OCI-LY3 (cell line): ENCODE measurements at regions not wholly inside any gene's neighbourhood (a gene's known extent, or its start where the extent isn't known, plus 50 kb on each side); places are given as distances from the start of the nearest gene placed in this dataset.

Experiments
- H2AFZ ChIP-seq: fragments of 200-600, 300-600 bp; shearing (Covaris generic); 2 replicates; pipeline ENCODE4 v1.6.0; 2014; ENCODE audit warnings: antibody characterized with exemption, low read depth, low read length
- H3K27ac ChIP-seq: fragments of 200-600, 300-600 bp; sonication (generic); 2 replicates; pipeline ENCODE4 v1.5.1; 2014; ENCODE audit warnings: mild to moderate bottlenecking, low read length, moderate library complexity, mixed read lengths
- H3K27me3 ChIP-seq: fragments of 200-600, 300-600 bp; sonication (generic); 2 replicates; pipeline ENCODE4 v1.6.1; 2014; ENCODE audit warnings: low read depth, low read length, mixed read lengths
- H3K36me3 ChIP-seq: fragments of 200-600, 300-600 bp; sonication (generic); replicated peaks from 2 replicates; pipeline ENCODE3; 2014; ENCODE audit warnings: low read depth, low read length, mixed read lengths
- H3K4me1 ChIP-seq: fragments of 300-600, 200-600 bp; sonication (generic); 2 replicates; pipeline ENCODE4 v1.6.1; 2014; ENCODE audit warnings: low read length, mixed read lengths
- H3K4me2 ChIP-seq: fragments of 200-600, 300-600 bp; sonication (generic); 2 replicates; pipeline ENCODE4 v1.6.1; 2014; ENCODE audit warnings: low read length, mixed read lengths
- H3K4me3 ChIP-seq: fragments of 300-600, 200-600 bp; sonication (generic); 2 replicates; pipeline ENCODE4 v1.5.1; 2014; ENCODE audit warnings: antibody characterized with exemption, mild to moderate bottlenecking, low read length, moderate library complexity
- H3K79me2 ChIP-seq: fragments of 300-600, 200-600 bp; shearing (Covaris generic); 2 replicates; pipeline ENCODE4 v1.6.1; 2014; ENCODE audit warnings: mild to moderate bottlenecking, low read length, mixed read lengths
- H3K9ac ChIP-seq: fragments of 300-600, 200-600 bp; shearing (Covaris generic); 2 replicates; pipeline ENCODE4 v1.6.0; 2014; ENCODE audit warnings: mild to moderate bottlenecking, low read length, moderate library complexity
- H3K9me3 ChIP-seq: fragments of 200-600, 300-600 bp; shearing (Covaris generic); 2 replicates; pipeline ENCODE4 v1.6.1; 2014; ENCODE audit warnings: low read length, mixed read lengths; ENCODE audit not compliant: insufficient read depth
- H4K20me1 ChIP-seq: fragments of 200-600, 300-600 bp; sonication (generic); 2 replicates; pipeline ENCODE4 v1.6.1; 2016; ENCODE audit warnings: low read length, mixed read lengths; ENCODE audit not compliant: insufficient read depth
- EZH2phosphoT487 ChIP-seq: fragments of 200-600 bp; shearing (Covaris generic); IDR thresholded peaks from 2 replicates; pipeline ENCODE4 v1.6.1; 2018; ENCODE audit warnings: antibody characterized with exemption, mixed run types, low read depth
- TF ChIP-seq, protein P1 (sequence below): fragments of 200-600, 300-600 bp; sonication (generic); IDR thresholded peaks from 2 replicates; pipeline ENCODE4 v1.5.1; 2014; ENCODE audit warnings: antibody characterized with exemption, low read length, low read depth

- H3K4me2 ChIP-seq, result no peak overlapping the region
- no peak overlapping the region for H3K9ac ChIP-seq
- H3K27ac ChIP-seq, result no peak overlapping the region
- no peaks in the 10 kb centered on the region for H4K20me1 ChIP-seq
- no peaks in the 10 kb centered on the region for H3K36me3 ChIP-seq
- no peaks in the 10 kb centered on the region for H3K27me3 ChIP-seq
- no peak overlapping the region for H2AFZ ChIP-seq
- no peaks in the 10 kb centered on the region for H3K9me3 ChIP-seq
- TF ChIP-seq EZH2phosphoT487, result no peak
- TF ChIP-seq, protein P1, sequence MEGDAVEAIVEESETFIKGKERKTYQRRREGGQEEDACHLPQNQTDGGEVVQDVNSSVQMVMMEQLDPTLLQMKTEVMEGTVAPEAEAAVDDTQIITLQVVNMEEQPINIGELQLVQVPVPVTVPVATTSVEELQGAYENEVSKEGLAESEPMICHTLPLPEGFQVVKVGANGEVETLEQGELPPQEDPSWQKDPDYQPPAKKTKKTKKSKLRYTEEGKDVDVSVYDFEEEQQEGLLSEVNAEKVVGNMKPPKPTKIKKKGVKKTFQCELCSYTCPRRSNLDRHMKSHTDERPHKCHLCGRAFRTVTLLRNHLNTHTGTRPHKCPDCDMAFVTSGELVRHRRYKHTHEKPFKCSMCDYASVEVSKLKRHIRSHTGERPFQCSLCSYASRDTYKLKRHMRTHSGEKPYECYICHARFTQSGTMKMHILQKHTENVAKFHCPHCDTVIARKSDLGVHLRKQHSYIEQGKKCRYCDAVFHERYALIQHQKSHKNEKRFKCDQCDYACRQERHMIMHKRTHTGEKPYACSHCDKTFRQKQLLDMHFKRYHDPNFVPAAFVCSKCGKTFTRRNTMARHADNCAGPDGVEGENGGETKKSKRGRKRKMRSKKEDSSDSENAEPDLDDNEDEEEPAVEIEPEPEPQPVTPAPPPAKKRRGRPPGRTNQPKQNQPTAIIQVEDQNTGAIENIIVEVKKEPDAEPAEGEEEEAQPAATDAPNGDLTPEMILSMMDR, result no peak
- H3K4me1 ChIP-seq, result no peaks in the 10 kb centered on the region
- no peaks in the 10 kb centered on the region for H3K79me2 ChIP-seq
- H3K4me3 ChIP-seq, result no peak overlapping the region
Observed at GRCh38 chr14:104256025-104256424, 117.6 kb downstream of the KIF26A start.

DNA sequence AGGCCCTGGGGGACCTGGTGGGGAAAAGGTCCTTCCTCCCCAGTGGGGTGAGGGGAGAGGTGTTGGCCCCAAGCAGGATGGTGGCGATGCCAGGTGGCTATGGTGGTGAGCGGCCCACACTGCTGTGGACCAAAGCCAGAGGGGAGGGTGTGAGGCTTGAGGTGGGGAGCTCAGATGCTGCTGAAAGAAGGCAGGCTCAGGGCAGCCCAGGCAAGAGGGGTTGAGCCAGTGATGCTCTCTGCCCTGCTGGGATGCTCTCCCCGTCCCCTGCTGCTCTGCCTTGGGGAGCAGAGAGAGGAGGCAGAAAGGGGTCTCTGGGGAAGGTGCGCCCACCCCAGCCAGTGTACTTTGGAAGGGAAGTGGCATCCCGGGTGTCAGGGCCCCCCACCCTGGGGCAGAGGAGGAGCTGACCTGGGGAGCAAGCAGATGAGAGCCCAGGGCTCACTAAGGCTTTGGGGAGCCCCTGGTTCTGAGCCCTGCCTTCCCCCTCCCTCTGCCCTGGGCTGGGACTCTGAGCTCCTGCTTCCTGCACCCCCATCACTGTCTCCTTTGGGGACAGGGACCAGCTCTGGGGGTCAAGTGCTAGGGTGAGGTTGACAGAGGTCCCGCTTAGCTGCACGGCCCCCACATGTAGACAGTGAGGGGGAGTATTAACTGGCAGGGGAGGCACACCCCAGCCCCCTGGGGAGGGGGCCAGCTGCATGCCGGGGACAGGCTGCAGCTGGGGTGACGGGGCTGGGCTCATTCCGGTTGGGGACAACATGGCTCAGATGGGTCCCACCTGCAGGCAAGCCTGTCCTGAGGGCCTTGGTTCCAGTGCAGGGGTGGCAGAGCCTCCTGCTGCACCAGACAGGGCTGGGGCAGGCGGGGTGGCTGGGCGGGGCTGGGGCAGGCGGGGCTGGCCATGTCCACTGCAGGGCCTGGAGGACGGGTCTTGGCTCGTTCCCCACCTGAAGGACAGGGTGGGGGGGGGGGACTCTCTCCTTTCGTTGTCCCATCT lies 124.4 kb downstream of the KIF26A start:
- Histone ChIP-seq H3K36me3 (no peaks in the 10 kb centered on the region), H3K4me1 (no peaks in the 10 kb centered on the region), H3K79me2 (no peaks in the 10 kb centered on the region), H3K9ac (no peak overlapping the region), H3K4me3 (no peak overlapping the region), H3K27ac (no peak overlapping the region), H2AFZ (no peak overlapping the region), H3K27me3 (no peaks in the 10 kb centered on the region), H3K4me2 (no peak overlapping the region), H4K20me1 (no peaks in the 10 kb centered on the region), H3K9me3 (no peaks in the 10 kb centered on the region)
- TF ChIP-seq, protein P1, result no peak
- TF ChIP-seq EZH2phosphoT487, result no peak

DNA sequence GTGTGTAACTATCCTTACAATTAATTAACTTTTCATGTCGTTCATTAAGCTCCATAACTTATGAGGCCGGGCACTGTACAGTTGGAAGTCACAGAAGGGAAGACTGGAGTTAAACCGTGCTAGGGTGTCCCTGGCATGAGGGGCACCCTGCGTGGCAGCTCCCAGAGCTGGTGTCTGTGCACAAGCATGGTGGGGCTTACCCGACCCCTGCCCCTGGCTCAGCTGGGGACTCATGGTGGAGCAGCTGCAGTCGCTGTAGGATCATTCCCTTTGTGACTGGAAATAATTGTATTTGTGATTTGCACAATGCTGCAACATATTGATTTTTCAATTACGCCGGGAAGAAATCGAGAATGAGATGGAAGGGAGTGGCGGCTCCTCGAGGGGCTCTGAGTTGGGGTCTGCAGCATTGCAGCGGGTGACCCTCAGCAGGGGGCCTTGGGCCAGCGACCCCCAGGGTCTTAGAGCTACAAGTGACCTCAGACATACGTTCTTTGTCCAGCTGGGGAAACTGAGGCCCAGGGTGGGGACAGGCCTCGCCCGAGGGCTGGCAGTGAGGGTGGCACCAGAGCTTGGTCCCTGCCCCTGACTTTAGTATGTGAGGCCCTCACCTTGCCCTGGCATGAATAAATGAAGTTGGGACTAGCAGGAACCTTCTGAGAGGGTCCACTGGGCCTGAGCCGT lies 125.4 kb downstream of the KIF26A start:
- Histone ChIP-seq H3K9ac (no peak overlapping the region), H3K79me2 (no peaks in the 10 kb centered on the region), H4K20me1 (no peaks in the 10 kb centered on the region), H3K27me3 (no peaks in the 10 kb centered on the region), H3K36me3 (no peaks in the 10 kb centered on the region), H2AFZ (no peak overlapping the region), H3K9me3 (no peaks in the 10 kb centered on the region), H3K4me1 (no peaks in the 10 kb centered on the region), H3K4me3 (no peak overlapping the region), H3K4me2 (no peak overlapping the region), H3K27ac (no peak overlapping the region)
- TF ChIP-seq, protein P1, result no peak
- TF ChIP-seq EZH2phosphoT487, result no peak
